ENCODE measurements at regions not wholly inside any gene's neighbourhood (a gene's known extent, or its start where the extent isn't known, plus 50 kb on each side); places are given as distances from the start of the nearest gene placed in this dataset.

- TF ChIP-seq ZHX2 (IDR thresholded peaks at IDR 0.05; ENCODE audit: low read depth) = no peak
- no peak for TF ChIP-seq ZHX2 (CRISPR knock-in tag; IDR thresholded peaks at IDR 0.05; ENCODE audit: borderline replicate concordance)
These were observed 395.2 kb upstream of the INTU start (continued) for GRCh38 chr4:127237581-127237980.

DNA sequence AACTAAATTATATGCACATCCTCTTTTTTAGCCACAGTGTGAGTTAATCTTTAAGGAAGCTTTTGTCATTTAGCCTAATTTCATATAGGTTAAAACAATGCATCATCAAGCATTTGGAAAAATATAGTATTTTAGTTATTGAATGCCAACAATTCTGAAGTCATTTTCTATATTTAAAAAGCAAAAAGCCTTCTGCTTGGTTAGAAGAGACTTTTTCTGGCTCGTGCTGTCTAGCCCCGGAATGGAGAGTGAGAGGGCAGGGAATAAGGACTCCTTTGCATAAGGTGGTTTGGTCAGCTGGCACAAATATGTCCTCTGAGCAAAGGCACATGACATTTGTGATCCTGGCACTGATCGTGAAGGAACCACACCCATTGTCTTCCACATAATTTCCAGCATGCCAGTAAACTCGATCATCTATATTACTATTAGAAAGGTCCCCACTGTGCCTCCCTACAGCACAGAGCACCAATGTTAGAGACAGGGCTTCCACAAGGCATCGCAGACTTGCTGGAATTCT lies 393.7 kb upstream of the INTU start:
- no peak overlapping the region for H2AFZ ChIP-seq (ENCODE audit: low read length)
- no peaks in the 10 kb centered on the region for H4K20me1 ChIP-seq (ENCODE audit: insufficient read depth, low read length)
- intact Hi-C loops (cut with micrococcal nuclease; ENCODE audit: unreplicated experiment) (no loop called here), in situ Hi-C loops (cut with HindIII; ENCODE audit: extremely low pct_ligation_motif_present, low pct_unique_long_range_greater_than_20kb) (no loop called here)
- H3K4me2 ChIP-seq (ENCODE audit: low read depth, low read length) = no peak overlapping the region
- H3K9me3 ChIP-seq (ENCODE audit: low read length) = no peaks in the 10 kb centered on the region; the same call in 1 of the 2 replicates
- H3K27ac ChIP-seq (ENCODE audit: extremely low read length, insufficient read depth, low read length) = no peak overlapping the region
- no peak overlapping the region for H3K4me3 ChIP-seq (replicated peaks in 1 of 3; ENCODE audit: insufficient read depth in 1 of 3, low read depth in 2 of 3, low read length in 3 of 3)
- no peaks in the 10 kb centered on the region for H3K27me3 ChIP-seq (ENCODE audit: control insufficient read depth in 1 of 2, insufficient read depth in 2 of 2, low read length in 2 of 2)
- DNase-seq (ENCODE audit: low spot score) = no peak
- no TSS peak for BruUV-seq (replicated peaks)
- FAIRE-seq = no peak
- CTCF ChIA-PET (ENCODE audit: low intra/inter-chr PET ratio, low total read pairs) = no interaction called here
- POLR2A ChIA-PET = no interaction called here
- TF ChIP-seq NR2C2 (CRISPR knock-in tag; IDR thresholded peaks at IDR 0.05; ENCODE audit: borderline replicate concordance) (no peak), ARID3A (IDR thresholded peaks at IDR 0.05; ENCODE audit: low read depth, low read length) (no peak)
- no peak for ATAC-seq
- H3K9ac ChIP-seq (ENCODE audit: insufficient read depth, low read depth, low read length) = no peak overlapping the region
- H3K36me3 ChIP-seq (replicated peaks in 1 of 2; ENCODE audit: control insufficient read depth in 1 of 2, insufficient read depth in 2 of 2, low read length in 2 of 2) = no peaks in the 10 kb centered on the region
- WGBS (ENCODE audit: low lambda C conversion rate) = 0% methylated on average over 5 of the region's 5 CpGs
- no peaks in the 10 kb centered on the region for H3K4me1 ChIP-seq (ENCODE audit: insufficient read depth, low read length)
- no peaks in the 10 kb centered on the region for H3K79me2 ChIP-seq (ENCODE audit: insufficient read depth, low read length)
